ENCODE measurements at regions not wholly inside any gene's neighbourhood (a gene's known extent, or its start where the extent isn't known, plus 50 kb on each side); places are given as distances from the start of the nearest gene placed in this dataset.

- no peak for ATAC-seq
- Mint-ChIP-seq H3K4me3 (no peak overlapping the region), H3K4me1 (no peaks in the 10 kb centered on the region), H3K27me3 (no peaks in the 10 kb centered on the region), H3K9me3 (ENCODE audit: low read depth) (no peaks in the 10 kb centered on the region), H3K36me3 (ENCODE audit: low read depth) (no peaks in the 10 kb centered on the region), H3K27ac (no peak overlapping the region)
- CTCF ChIA-PET: no interaction called here
- POLR2A ChIA-PET: interaction anchor here (0.6 kb wide), 1 partner anchor 1522 kb away, joined by 4 read pairs; no protein-coding TSS in a partner anchor
- intact Hi-C loops (cut with DNase I, micrococcal nuclease): no loop called here
- no peak for DNase-seq
Measured at GRCh38 chr2:166831930-166832329, 56.4 kb upstream of the XIRP2 start.

GRCh38 chr2:166825914-166826313 lies 62.4 kb upstream of the XIRP2 start:
- CTCF ChIA-PET: no interaction called here
- H3K9me3 Mint-ChIP-seq (ENCODE audit: low read depth): peaks cover under 1% of the 10 kb centered on the region
- intact Hi-C loops (cut with DNase I, micrococcal nuclease): no loop called here
- ATAC-seq: no peak
- POLR2A ChIA-PET: no interaction called here
- no peak for DNase-seq
- H3K4me3 Mint-ChIP-seq: no peak overlapping the region
- no peaks in the 10 kb centered on the region for H3K27me3 Mint-ChIP-seq
- no peaks in the 10 kb centered on the region for H3K4me1 Mint-ChIP-seq
- no peak overlapping the region for H3K27ac Mint-ChIP-seq
- no peaks in the 10 kb centered on the region for H3K36me3 Mint-ChIP-seq (ENCODE audit: low read depth)

GRCh38 chr2:166814335-166814734 lies 73.9 kb upstream of the XIRP2 start:
- ChIA-PET POLR2A (no interaction called here), CTCF (no interaction called here)
- Mint-ChIP-seq H3K27ac (no peak overlapping the region), H3K27me3 (no peaks in the 10 kb centered on the region), H3K9me3 (ENCODE audit: low read depth) (peaks cover 10% of the 10 kb centered on the region), H3K4me3 (no peak overlapping the region), H3K36me3 (ENCODE audit: low read depth) (no peaks in the 10 kb centered on the region), H3K4me1 (no peaks in the 10 kb centered on the region)
- intact Hi-C loops (cut with DNase I, micrococcal nuclease): no loop called here
- DNase-seq (no peak), ATAC-seq (no peak)

GRCh38 chr2:166812166-166812891 lies 76.0 kb upstream of the XIRP2 start:
- H3K27ac Mint-ChIP-seq: no peak overlapping the region
- no peaks in the 10 kb centered on the region for H3K4me1 Mint-ChIP-seq
- peaks cover 10% of the 10 kb centered on the region for H3K9me3 Mint-ChIP-seq (ENCODE audit: low read depth)
- ChIA-PET POLR2A (no interaction called here), CTCF (no interaction called here)
- H3K36me3 Mint-ChIP-seq (ENCODE audit: low read depth): no peaks in the 10 kb centered on the region
- no peak for DNase-seq
- intact Hi-C loops (cut with DNase I, micrococcal nuclease): no loop called here
- no peaks in the 10 kb centered on the region for H3K27me3 Mint-ChIP-seq
- ATAC-seq: no peak
- no peak overlapping the region for H3K4me3 Mint-ChIP-seq

- CTCF ChIA-PET: no interaction called here
Measured at GRCh38 chr2:166805753-166806152, 82.5 kb upstream of the XIRP2 start.

GRCh38 chr2:166803373-166804000 lies 84.8 kb upstream of the XIRP2 start:
- ATAC-seq: no peak
- intact Hi-C loops (cut with DNase I, micrococcal nuclease): no loop called here
- peaks cover 24% of the 10 kb centered on the region for H3K4me1 Mint-ChIP-seq
- H3K36me3 Mint-ChIP-seq (ENCODE audit: low read depth): no peaks in the 10 kb centered on the region
- no peak overlapping the region for H3K27ac Mint-ChIP-seq
- no peaks in the 10 kb centered on the region for H3K9me3 Mint-ChIP-seq (ENCODE audit: low read depth)
- H3K27me3 Mint-ChIP-seq: no peaks in the 10 kb centered on the region
- no peak overlapping the region for H3K4me3 Mint-ChIP-seq
- POLR2A ChIA-PET: no interaction called here
- DNase-seq: no peak
- CTCF ChIA-PET: interaction anchor here (0.6 to 1.4 kb wide), 2 partner anchors 26 to 527 kb away, joined by 3 read pairs; no protein-coding TSS in a partner anchor

More at GRCh38 chr2:166805753-166806152, 82.5 kb upstream of the XIRP2 start:
- H3K36me3 Mint-ChIP-seq (ENCODE audit: low read depth): no peaks in the 10 kb centered on the region
- H3K4me1 Mint-ChIP-seq: peaks cover 24% of the 10 kb centered on the region
- POLR2A ChIA-PET: no interaction called here
- no peak overlapping the region for H3K27ac Mint-ChIP-seq
- no peak overlapping the region for H3K4me3 Mint-ChIP-seq
- H3K9me3 Mint-ChIP-seq (ENCODE audit: low read depth): no peaks in the 10 kb centered on the region
- DNase-seq (no peak), ATAC-seq (no peak)
- intact Hi-C loops (cut with DNase I, micrococcal nuclease): no loop called here
- no peaks in the 10 kb centered on the region for H3K27me3 Mint-ChIP-seq

- POLR2A ChIA-PET: interaction anchor here (0.7 kb wide), 1 partner anchor 12 kb away, joined by 4 read pairs; no protein-coding TSS in a partner anchor
Measured at GRCh38 chr2:166802475-166802874, 85.8 kb upstream of the XIRP2 start.

GRCh38 chr2:166792808-166793207 lies 95.5 kb upstream of the XIRP2 start:
- Mint-ChIP-seq H3K9me3 (ENCODE audit: low read depth) (peaks cover 11% of the 10 kb centered on the region), H3K27me3 (no peaks in the 10 kb centered on the region), H3K36me3 (ENCODE audit: low read depth) (no peaks in the 10 kb centered on the region), H3K4me1 (no peaks in the 10 kb centered on the region), H3K27ac (no peak overlapping the region), H3K4me3 (no peak overlapping the region)
- no peak for DNase-seq
- ATAC-seq: peak; percentile 23
- POLR2A ChIA-PET: no interaction called here
- CTCF ChIA-PET: no interaction called here
- intact Hi-C loops (cut with DNase I, micrococcal nuclease): no loop called here

More at GRCh38 chr2:166802475-166802874, 85.8 kb upstream of the XIRP2 start:
- Mint-ChIP-seq H3K27me3 (no peaks in the 10 kb centered on the region), H3K9me3 (ENCODE audit: low read depth) (no peaks in the 10 kb centered on the region), H3K4me3 (no peak overlapping the region), H3K4me1 (peaks cover 24% of the 10 kb centered on the region), H3K27ac (no peak overlapping the region), H3K36me3 (ENCODE audit: low read depth) (no peaks in the 10 kb centered on the region)
- intact Hi-C loops (cut with DNase I, micrococcal nuclease): no loop called here
- DNase-seq: no peak
- CTCF ChIA-PET: interaction anchor here (0.6 to 1.4 kb wide), 2 partner anchors 25 to 1966 kb away, joined by 3 read pairs; no protein-coding TSS in a partner anchor
- ATAC-seq: peak; percentile 30

- no peaks in the 10 kb centered on the region for H3K27me3 Mint-ChIP-seq
- H3K27ac Mint-ChIP-seq: no peak overlapping the region
- POLR2A ChIA-PET: no interaction called here
- H3K4me3 Mint-ChIP-seq: no peak overlapping the region
- ATAC-seq (no peak), DNase-seq (no peak)
- intact Hi-C loops (cut with DNase I, micrococcal nuclease): no loop called here
- no peaks in the 10 kb centered on the region for H3K4me1 Mint-ChIP-seq
- H3K9me3 Mint-ChIP-seq (ENCODE audit: low read depth): no peaks in the 10 kb centered on the region
- H3K36me3 Mint-ChIP-seq (ENCODE audit: low read depth): no peaks in the 10 kb centered on the region
- CTCF ChIA-PET: no interaction called here
Measured at GRCh38 chr2:166786707-166787106, 101.6 kb upstream of the XIRP2 start.

- ChIA-PET CTCF (no interaction called here), POLR2A (no interaction called here)
- no peak for ATAC-seq
- H3K36me3 Mint-ChIP-seq (ENCODE audit: low read depth): no peaks in the 10 kb centered on the region
- no peak overlapping the region for H3K27ac Mint-ChIP-seq
- no peaks in the 10 kb centered on the region for H3K9me3 Mint-ChIP-seq (ENCODE audit: low read depth)
- no peak overlapping the region for H3K4me3 Mint-ChIP-seq
- intact Hi-C loops (cut with DNase I, micrococcal nuclease): no loop called here
- no peaks in the 10 kb centered on the region for H3K4me1 Mint-ChIP-seq
- no peak for DNase-seq
- H3K27me3 Mint-ChIP-seq: no peaks in the 10 kb centered on the region
Measured at GRCh38 chr2:166784296-166784946, 103.9 kb upstream of the XIRP2 start.

- H3K4me3 Mint-ChIP-seq: no peak overlapping the region
- H3K27ac Mint-ChIP-seq: no peak overlapping the region
- H3K36me3 Mint-ChIP-seq (ENCODE audit: low read depth): no peaks in the 10 kb centered on the region
- H3K27me3 Mint-ChIP-seq: no peaks in the 10 kb centered on the region
- intact Hi-C loops (cut with DNase I, micrococcal nuclease): no loop called here
- ChIA-PET CTCF (no interaction called here), POLR2A (no interaction called here)
- DNase-seq (no peak), ATAC-seq (no peak)
- no peaks in the 10 kb centered on the region for H3K4me1 Mint-ChIP-seq
- no peaks in the 10 kb centered on the region for H3K9me3 Mint-ChIP-seq (ENCODE audit: low read depth)
Measured at GRCh38 chr2:166775176-166775575, 113.1 kb upstream of the XIRP2 start.

All from activated CD4-positive, alpha-beta T cell treated with anti-CD3 and anti-CD28 coated beads for 36 hours (primary cell).